B cell (primary cell): ENCODE measurements at regions not wholly inside any gene's neighbourhood (a gene's known extent, or its start where the extent isn't known, plus 50 kb on each side); places are given as distances from the start of the nearest gene placed in this dataset.

Experiments used
- ATAC-seq: fragments of 200-7000 bp; cut with Tn5 transposase; one replicate; pipeline ENCODE4 v1.10.0; 2021; ENCODE audit warnings: low read depth, mild to moderate bottlenecking, moderate number of reproducible peaks, moderate library complexity
- CTCF ChIA-PET: fragments of 350-600 bp; sonication (Branson Sonifier 250); formaldehyde crosslinking; loops from one replicate; lab custom pipeline; 2021; ENCODE audit warnings: antibody characterized with exemption, inconsistent platforms; lab: Charles Lee
- POLR2A ChIA-PET: fragments of 350-600 bp; sonication (Branson Sonifier 250); formaldehyde crosslinking; loops from one replicate; lab custom pipeline; 2021; ENCODE audit warnings: antibody characterized with exemption; lab: Charles Lee
- DNase-seq: peaks from one replicate; pipeline ENCODE4 v3.0.0; 2013
- H2AFZ ChIP-seq: 2 replicates; pipeline ENCODE4 v1.6.1; 2012; ENCODE audit warnings: mild to moderate bottlenecking, low read depth, low read length; ENCODE audit not compliant: insufficient read depth, poor library complexity, severe bottlenecking
- H3K27ac ChIP-seq, 2 donors: 1 replicate in 1 of 2; 2 replicates in 1 of 2; pipeline ENCODE4 v1.5.1; 2012 to 2013; ENCODE audit warnings: low read length in 2 of 2, mild to moderate bottlenecking in 2 of 2, moderate library complexity in 1 of 2
- H3K27me3 ChIP-seq, 4 experiments: fragments of 200-600 bp in 1 of 4; sonication (generic) in 1 of 4; replicated peaks in 1 of 4; 1 replicate in 2 of 4; 2 replicates in 2 of 4; pipeline versions ENCODE4 v1.6.1 to v1.7.0; 2013 to 2016; ENCODE audit warnings: low read length in 3 of 4, mild to moderate bottlenecking in 2 of 4, mixed read lengths in 1 of 4, moderate library complexity in 1 of 4; ENCODE audit not compliant: insufficient read depth in 4 of 4, control insufficient read depth in 3 of 4; ENCODE audit errors: control extremely low read depth in 1 of 4
- H3K36me3 ChIP-seq, 2 experiments: replicated peaks in 1 of 2; 1 replicate in 1 of 2; 2 replicates in 1 of 2; pipeline versions ENCODE4 v1.6.1 to v1.7.1; 2013; ENCODE audit warnings: low read length in 1 of 2; ENCODE audit not compliant: insufficient read depth in 2 of 2, control insufficient read depth in 1 of 2; ENCODE audit errors: control extremely low read depth in 1 of 2, extremely low read depth in 1 of 2
- H3K4me1 ChIP-seq, 2 donors: fragments of 200-600 bp in 1 of 2; sonication (generic) in 1 of 2; 1 replicate in 1 of 2; 2 replicates in 1 of 2; pipeline versions ENCODE4 v1.5.1 to v1.6.1; 2013 to 2017; ENCODE audit warnings: low read length in 2 of 2; ENCODE audit not compliant: control insufficient read depth in 2 of 2, insufficient read depth in 2 of 2
- H3K4me2 ChIP-seq: replicated peaks from 2 replicates; pipeline ENCODE3; 2012; ENCODE audit warnings: mild to moderate bottlenecking, low read depth, low read length; ENCODE audit not compliant: poor library complexity, severe bottlenecking
- H3K4me3 ChIP-seq, 5 experiments: fragments of 200-600 bp in 1 of 5; sonication (generic) in 1 of 5; 1 replicate in 3 of 5; 2 replicates in 2 of 5; pipeline versions ENCODE4 v1.5.1 to v1.7.0; 2011 to 2016; ENCODE audit warnings: low read length in 4 of 5, mild to moderate bottlenecking in 4 of 5, low read depth in 2 of 5, control low read depth in 1 of 5, moderate library complexity in 1 of 5; ENCODE audit not compliant: insufficient read depth in 1 of 5; ENCODE audit errors: control extremely low read depth in 1 of 5, extremely low read depth in 1 of 5
- H3K79me2 ChIP-seq: fragments of 200-600 bp; sonication (generic); one replicate; pipeline ENCODE4 v1.6.0; 2016; ENCODE audit warnings: low read length; ENCODE audit not compliant: control insufficient read depth, insufficient read depth
- H3K9ac ChIP-seq: fragments of 200-600 bp; sonication (generic); 2 replicates; pipeline ENCODE4 v1.6.1; 2017; ENCODE audit warnings: mild to moderate bottlenecking, low read length, moderate library complexity
- H3K9me3 ChIP-seq, 3 donors: one replicate each; pipeline versions ENCODE4 v1.6.1 to v1.7.1; 2013; ENCODE audit warnings: low read length in 2 of 3; ENCODE audit not compliant: control insufficient read depth in 2 of 3, insufficient read depth in 1 of 3; ENCODE audit errors: control extremely low read depth in 1 of 3
- H4K20me1 ChIP-seq: 2 replicates; pipeline ENCODE4 v1.6.0; 2012; ENCODE audit warnings: mild to moderate bottlenecking, low read length; ENCODE audit not compliant: insufficient read depth, control insufficient read depth, poor library complexity, severe bottlenecking
- H3K27ac Mint-ChIP-seq: one replicate; pipeline ENCODE4 v1.8.0; 2021; ENCODE audit warnings: mixed read lengths
- H3K27me3 Mint-ChIP-seq: one replicate; pipeline ENCODE4 v1.8.0; 2021; ENCODE audit warnings: mixed read lengths
- H3K4me1 Mint-ChIP-seq: one replicate; pipeline ENCODE4 v1.8.0; 2021; ENCODE audit warnings: mixed read lengths
- H3K4me3 Mint-ChIP-seq: one replicate; pipeline ENCODE4 v1.8.0; 2021; ENCODE audit warnings: mixed read lengths
- H3K9me3 Mint-ChIP-seq: one replicate; pipeline ENCODE4 v1.8.0; 2022; ENCODE audit warnings: mixed read lengths; ENCODE audit not compliant: insufficient read depth
- CTCF ChIP-seq: fragments of 200-600 bp; IDR thresholded peaks from one replicate; pipeline ENCODE4 v1.8.0; 2022; ENCODE audit warnings: antibody characterized with exemption, mild to moderate bottlenecking
- EZH2 ChIP-seq: IDR thresholded peaks from 2 replicates; pipeline ENCODE4 v1.6.1; 2012; ENCODE audit warnings: borderline replicate concordance, low read depth, mild to moderate bottlenecking, moderate library complexity, low read length; ENCODE audit not compliant: insufficient read depth, poor library complexity, severe bottlenecking
- WGBS: methylation state at CpG from one replicate; pipeline ENCODE4 v1.1.5; 2013; ENCODE audit warnings: missing lambda C conversion rate; ENCODE audit not compliant: insufficient coverage; 5-methylcytosine and 5-hydroxymethylcytosine counted together
- intact Hi-C: fragments of 100-400 bp; cut with micrococcal nuclease; formaldehyde crosslinking; loops from one replicate; pipeline ENCODE4 v1.10.0; 2022

- Histone ChIP-seq H3K27ac (no peak overlapping the region), H3K27me3 (no peaks in the 10 kb centered on the region), H3K4me1 (no peaks in the 10 kb centered on the region), H3K9me3 (no peaks in the 10 kb centered on the region), H3K4me2 (no peak overlapping the region), H2AFZ (no peak overlapping the region), H3K4me3 (no peak overlapping the region), H3K79me2 (no peaks in the 10 kb centered on the region), H3K9ac (no peak overlapping the region), H4K20me1 (no peaks in the 10 kb centered on the region), H3K36me3 (no peaks in the 10 kb centered on the region)
- H3K9me3 Mint-ChIP-seq: no peaks in the 10 kb centered on the region
- CTCF ChIA-PET: no interaction called here
- intact Hi-C loops: no loop called here
- H3K27ac Mint-ChIP-seq: no peak overlapping the region
- no CpG with 5 or more reads among the region's 1 CpG for WGBS
- POLR2A ChIA-PET: no interaction called here
- H3K27me3 Mint-ChIP-seq: no peaks in the 10 kb centered on the region
- no peak for DNase-seq
- H3K4me1 Mint-ChIP-seq: no peaks in the 10 kb centered on the region
- ATAC-seq: no peak
- TF ChIP-seq EZH2 (no peak), CTCF (no peak)
- no peak overlapping the region for H3K4me3 Mint-ChIP-seq
These were observed 126.5 kb upstream of the CITED2 start for GRCh38 chr6:139500977-139501376.

GRCh38 chr6:139498715-139499114, 124.3 kb upstream of the CITED2 start:
- intact Hi-C loops: no loop called here
- H3K9ac ChIP-seq: no peak overlapping the region
- H3K4me2 ChIP-seq: no peak overlapping the region
- Mint-ChIP-seq H3K4me3 (no peak overlapping the region), H3K27me3 (no peaks in the 10 kb centered on the region), H3K27ac (no peak overlapping the region), H3K4me1 (no peaks in the 10 kb centered on the region), H3K9me3 (no peaks in the 10 kb centered on the region)
- H3K9me3 ChIP-seq: no peaks in the 10 kb centered on the region
- no peaks in the 10 kb centered on the region for H3K27me3 ChIP-seq
- no peak for DNase-seq
- no peak for ATAC-seq
- POLR2A ChIA-PET: no interaction called here
- CTCF ChIA-PET: no interaction called here
- H3K36me3 ChIP-seq: no peaks in the 10 kb centered on the region
- TF ChIP-seq EZH2 (no peak), CTCF (no peak)
- no peak overlapping the region for H3K4me3 ChIP-seq
- H3K79me2 ChIP-seq: no peaks in the 10 kb centered on the region
- H4K20me1 ChIP-seq: no peaks in the 10 kb centered on the region
- WGBS: 83% methylated on average over 1 of the region's 2 CpGs
- H3K4me1 ChIP-seq: no peaks in the 10 kb centered on the region
- no peak overlapping the region for H3K27ac ChIP-seq
- H2AFZ ChIP-seq: no peak overlapping the region
